ENCODE measurements at regions not wholly inside any gene's neighbourhood (a gene's known extent, or its start where the extent isn't known, plus 50 kb on each side); places are given as distances from the start of the nearest gene placed in this dataset.

GRCh38 chr11:19555266-19555665 is 157.4 kb upstream of the NAV2 start:
- TF ChIP-seq EZH2 (IDR thresholded peaks at IDR 0.05; ENCODE audit: borderline replicate concordance) (no peak), EZH2phosphoT487 (IDR thresholded peaks at IDR 0.05; ENCODE audit: low read depth, severe bottlenecking, unreplicated experiment) (no peak), CTCF (IDR thresholded peaks at IDR 0.05; ENCODE audit: poor library complexity) (no peak)
- H3K4me1 ChIP-seq (ENCODE audit: insufficient read depth), result no peaks in the 10 kb centered on the region
- no peak overlapping the region for H2AFZ ChIP-seq
- no peaks in the 10 kb centered on the region for H3K9me2 ChIP-seq (replicated peaks; ENCODE audit: insufficient read depth)
- no peak overlapping the region for H3K27ac ChIP-seq
- DNase-seq (ENCODE audit: low spot score), result peak; percentile 64
- no peak overlapping the region for H3K4me3 ChIP-seq
- WGBS (ENCODE audit: low lambda C conversion rate, missing lambda C conversion rate), result 41% methylated on average over 3 of the region's 3 CpGs
- H3K79me2 ChIP-seq, result no peaks in the 10 kb centered on the region
- no peaks in the 10 kb centered on the region for H3K27me3 ChIP-seq
- no peaks in the 10 kb centered on the region for H4K20me1 ChIP-seq (ENCODE audit: insufficient read depth, poor library complexity, severe bottlenecking)
- no peaks in the 10 kb centered on the region for H3K36me3 ChIP-seq (replicated peaks; ENCODE audit: insufficient read depth, low read depth)
- H3K4me2 ChIP-seq, result no peak overlapping the region
- no peaks in the 10 kb centered on the region for H3K9me3 ChIP-seq (ENCODE audit: low read depth)

- peak; percentile 90 for DNase-seq (ENCODE audit: low spot score)
- H3K27me3 ChIP-seq, result no peaks in the 10 kb centered on the region
- H3K79me2 ChIP-seq, result no peaks in the 10 kb centered on the region
- WGBS (ENCODE audit: low lambda C conversion rate, missing lambda C conversion rate), result 37% methylated on average over 8 of the region's 8 CpGs
- H3K27ac ChIP-seq, result no peak overlapping the region
- H4K20me1 ChIP-seq (ENCODE audit: insufficient read depth, poor library complexity, severe bottlenecking), result no peaks in the 10 kb centered on the region
- H3K36me3 ChIP-seq (replicated peaks; ENCODE audit: insufficient read depth, low read depth), result no peaks in the 10 kb centered on the region
- H3K4me1 ChIP-seq (ENCODE audit: insufficient read depth), result no peaks in the 10 kb centered on the region
- H2AFZ ChIP-seq, result no peak overlapping the region
- no peak overlapping the region for H3K4me3 ChIP-seq
- H3K4me2 ChIP-seq, result no peak overlapping the region
- TF ChIP-seq EZH2phosphoT487 (IDR thresholded peaks at IDR 0.05; ENCODE audit: low read depth, severe bottlenecking, unreplicated experiment), result no peak
- TF ChIP-seq CTCF (IDR thresholded peaks at IDR 0.05; ENCODE audit: poor library complexity), result peak; percentile 95
- TF ChIP-seq EZH2 (IDR thresholded peaks at IDR 0.05; ENCODE audit: borderline replicate concordance), result no peak
- no peaks in the 10 kb centered on the region for H3K9me2 ChIP-seq (replicated peaks; ENCODE audit: insufficient read depth)
- no peaks in the 10 kb centered on the region for H3K9me3 ChIP-seq (ENCODE audit: low read depth)
These were observed 158.8 kb upstream of the NAV2 start for GRCh38 chr11:19553683-19554333.

- no peaks in the 10 kb centered on the region for H3K27me3 ChIP-seq
- no peak for DNase-seq (ENCODE audit: low spot score)
- no peaks in the 10 kb centered on the region for H3K4me1 ChIP-seq (ENCODE audit: insufficient read depth)
- H3K4me2 ChIP-seq, result no peak overlapping the region
- no peak overlapping the region for H3K27ac ChIP-seq
- H2AFZ ChIP-seq, result no peak overlapping the region
- no peaks in the 10 kb centered on the region for H3K9me2 ChIP-seq (replicated peaks; ENCODE audit: insufficient read depth)
- H3K4me3 ChIP-seq, result no peak overlapping the region
- H4K20me1 ChIP-seq (ENCODE audit: insufficient read depth, poor library complexity, severe bottlenecking), result no peaks in the 10 kb centered on the region
- no peaks in the 10 kb centered on the region for H3K79me2 ChIP-seq
- TF ChIP-seq CTCF (IDR thresholded peaks at IDR 0.05; ENCODE audit: poor library complexity), result no peak
- 68% methylated on average over 8 of the region's 8 CpGs for WGBS (ENCODE audit: low lambda C conversion rate, missing lambda C conversion rate)
- H3K36me3 ChIP-seq (replicated peaks; ENCODE audit: insufficient read depth, low read depth), result no peaks in the 10 kb centered on the region
- no peaks in the 10 kb centered on the region for H3K9me3 ChIP-seq (ENCODE audit: low read depth)
These were observed 159.9 kb upstream of the NAV2 start for GRCh38 chr11:19552656-19553260.
